ENCODE measurements at regions not wholly inside any gene's neighbourhood (a gene's known extent, or its start where the extent isn't known, plus 50 kb on each side); places are given as distances from the start of the nearest gene placed in this dataset.

DNA sequence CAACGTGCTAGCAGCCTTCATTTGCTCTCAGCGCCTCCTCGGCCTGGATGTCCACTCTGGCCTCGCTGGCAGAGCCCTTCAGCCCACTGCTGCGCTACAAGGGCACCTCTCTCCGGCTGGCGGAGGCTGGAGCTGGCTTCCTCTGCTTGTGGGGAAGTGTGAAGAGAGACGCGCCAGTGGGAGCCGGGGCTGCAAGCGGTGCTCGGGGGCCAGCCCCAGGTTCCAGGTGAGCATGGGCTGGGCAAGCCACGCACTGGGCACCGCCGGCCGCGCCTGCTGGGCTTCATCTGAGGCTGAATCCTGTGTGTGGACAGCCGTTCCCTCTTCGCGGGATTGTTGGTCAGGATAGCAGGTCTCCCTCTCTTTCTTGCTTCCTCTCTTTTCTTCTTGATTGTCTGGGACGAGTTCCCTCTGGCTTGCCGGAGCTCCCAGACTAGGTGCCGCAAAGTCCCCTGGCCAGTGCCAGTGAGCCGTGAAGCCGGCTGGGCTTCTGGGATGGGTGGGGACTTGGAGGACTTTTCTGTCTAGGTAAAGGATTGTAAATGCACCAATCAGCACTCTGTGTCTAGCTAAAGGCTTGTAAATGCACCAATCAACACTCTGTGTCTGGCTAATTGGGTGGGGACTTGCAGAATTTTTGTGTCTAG lies 165.0 kb downstream of the HEPH start:
- DNase-seq = no peak

- no peak for DNase-seq
Measured at GRCh38 chrX:66360894-66361293, 196.8 kb downstream of the HEPH start.

GRCh38 chrX:66384722-66385121 lies 220.7 kb downstream of the HEPH start:
- DNase-seq = no peak

DNA sequence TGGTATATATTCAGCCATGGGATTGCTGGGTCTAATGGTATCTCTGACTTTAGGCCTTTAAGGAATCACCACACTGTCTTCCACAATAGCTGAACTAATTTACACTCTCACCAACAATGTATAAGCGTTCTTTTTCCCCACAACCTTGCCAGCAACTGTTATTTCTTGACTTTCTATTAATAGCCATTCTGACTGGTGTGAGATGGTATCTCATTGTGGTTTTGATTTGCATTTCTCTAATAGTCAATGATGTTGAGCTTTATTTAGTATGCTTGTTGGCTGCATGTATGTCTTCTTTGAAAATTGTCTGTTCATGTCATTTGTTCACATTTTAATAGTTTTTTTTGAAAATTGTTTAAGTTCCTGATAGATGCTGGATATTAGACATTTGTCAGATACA lies 235.2 kb downstream of the HEPH start:
- no peak for DNase-seq

DNA sequence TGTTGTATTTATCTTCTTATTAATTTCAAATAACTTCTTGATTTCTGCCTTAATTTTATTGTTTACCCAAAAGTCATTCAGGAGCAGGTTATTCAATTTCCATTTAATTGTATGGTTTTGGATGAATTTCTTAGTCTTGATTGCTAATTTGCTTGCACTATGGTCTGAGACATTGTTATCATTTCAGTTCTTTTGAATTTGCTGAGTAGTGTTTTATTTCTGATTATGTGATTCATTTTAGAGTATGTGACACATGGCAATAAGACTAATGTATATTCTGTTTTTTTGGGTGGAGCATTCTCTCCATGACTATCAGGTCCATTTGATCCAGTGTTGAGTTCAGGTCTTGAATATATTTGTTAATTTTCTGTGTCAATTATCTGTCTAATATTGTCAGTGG lies 236.7 kb downstream of the EDA2R start:
- DNase-seq = no peak

DNA sequence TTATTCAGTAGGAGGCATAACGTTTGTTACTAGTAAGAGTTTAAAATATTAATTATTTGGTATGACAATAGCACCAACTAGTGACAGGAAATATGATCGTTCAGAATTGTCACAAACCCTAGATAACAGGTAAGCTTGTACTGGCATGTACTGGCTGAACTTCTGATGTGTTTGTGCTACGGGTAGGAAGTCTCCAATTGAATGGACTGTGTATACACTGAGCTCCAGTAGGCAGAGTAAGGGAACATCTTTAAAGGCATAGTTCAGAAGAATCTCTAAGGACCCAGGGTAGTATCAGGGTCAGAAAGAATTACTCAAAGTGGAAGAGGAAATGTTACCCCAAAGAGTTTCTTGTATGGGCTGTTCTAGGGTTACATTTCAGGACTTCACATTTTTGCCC lies 230.4 kb downstream of the EDA2R start:
- peak; percentile 5 for DNase-seq

DNA sequence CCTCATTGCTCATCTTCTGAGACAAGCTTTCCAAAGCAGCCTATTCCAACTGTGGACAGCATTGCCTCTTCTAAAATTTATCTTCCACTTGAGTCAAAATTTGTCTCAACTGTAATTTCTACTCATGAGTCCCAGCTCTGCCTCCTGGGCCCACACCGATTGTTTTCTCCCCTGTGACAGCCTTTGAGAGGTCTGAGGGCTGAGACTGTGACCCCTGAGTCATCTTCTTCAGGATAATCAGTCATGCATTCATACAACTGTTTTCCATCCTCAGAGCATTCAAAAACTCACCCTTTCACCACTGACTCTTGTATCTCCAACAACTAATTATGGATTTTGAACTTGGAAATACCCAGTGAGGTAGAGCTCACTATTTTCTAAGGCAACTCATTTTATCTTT lies 228.1 kb downstream of the EDA2R start:
- DNase-seq = no peak

All from activated CD4-positive, alpha-beta T cell treated with anti-CD3 and anti-CD28 coated beads, Interleukin-2, amount 50 U/mL, for 16 hours (primary cell).